ENCODE measurements at regions not wholly inside any gene's neighbourhood (a gene's known extent, or its start where the extent isn't known, plus 50 kb on each side); places are given as distances from the start of the nearest gene placed in this dataset.

DNA sequence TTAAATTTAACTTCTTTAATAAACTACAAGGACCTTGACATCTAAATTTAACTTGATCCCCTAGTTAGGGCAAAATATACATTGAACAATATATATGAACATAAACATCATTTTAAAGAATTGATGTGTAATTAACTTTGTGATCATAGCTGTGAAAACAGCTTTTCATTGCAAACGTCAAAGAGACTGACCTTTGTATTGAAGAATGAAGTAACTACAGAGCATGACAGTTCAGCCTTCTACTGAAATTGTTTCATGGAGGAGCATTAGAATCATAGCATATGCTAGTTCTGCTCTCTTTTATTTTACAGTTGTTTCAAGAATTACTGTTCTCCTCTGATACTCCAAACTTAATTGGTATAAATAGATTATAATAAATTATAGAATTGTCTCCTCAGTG lies 123.4 kb upstream of the PRR20A start:
- H2AFZ ChIP-seq (ENCODE audit: low read depth, low read length), result no peak overlapping the region
- no peak overlapping the region for H3K9ac ChIP-seq (ENCODE audit: low read length)
- no peaks in the 10 kb centered on the region for H3F3A ChIP-seq (ENCODE audit: insufficient read depth, low read length, poor library complexity, severe bottlenecking)
- H3K9me3 ChIP-seq (ENCODE audit: low read length), result no peaks in the 10 kb centered on the region
- H3K9me2 ChIP-seq (ENCODE audit: insufficient read depth, low read length), result no peaks in the 10 kb centered on the region
- no peaks in the 10 kb centered on the region for H3K27me3 ChIP-seq (ENCODE audit: insufficient read depth, low read depth, low read length)
- H4K20me1 ChIP-seq (ENCODE audit: insufficient read depth), result no peaks in the 10 kb centered on the region
- no peak overlapping the region for H3K4me3 ChIP-seq (ENCODE audit: low read length)
- TF ChIP-seq EZH2 (IDR thresholded peaks at IDR 0.05; ENCODE audit: borderline replicate concordance, insufficient read depth, low read length, poor library complexity, severe bottlenecking) (no peak), TAF1 (IDR thresholded peaks at IDR 0.05; ENCODE audit: low read depth) (no peak), POLR2AphosphoS5 (IDR thresholded peaks at IDR 0.05) (no peak), CTCF (IDR thresholded peaks at IDR 0.05; ENCODE audit: poor library complexity, severe bottlenecking) (no peak), MXI1 (conservative IDR thresholded peaks at IDR 0.05; ENCODE audit: poor library complexity, severe bottlenecking) (no peak), SMC3 (conservative IDR thresholded peaks at IDR 0.05; ENCODE audit: poor library complexity) (no peak), RAD21 (conservative IDR thresholded peaks at IDR 0.05) (no peak), EP300 (conservative IDR thresholded peaks at IDR 0.05; ENCODE audit: poor library complexity, severe bottlenecking) (no peak)
- TF ChIP-seq, protein P1, sequence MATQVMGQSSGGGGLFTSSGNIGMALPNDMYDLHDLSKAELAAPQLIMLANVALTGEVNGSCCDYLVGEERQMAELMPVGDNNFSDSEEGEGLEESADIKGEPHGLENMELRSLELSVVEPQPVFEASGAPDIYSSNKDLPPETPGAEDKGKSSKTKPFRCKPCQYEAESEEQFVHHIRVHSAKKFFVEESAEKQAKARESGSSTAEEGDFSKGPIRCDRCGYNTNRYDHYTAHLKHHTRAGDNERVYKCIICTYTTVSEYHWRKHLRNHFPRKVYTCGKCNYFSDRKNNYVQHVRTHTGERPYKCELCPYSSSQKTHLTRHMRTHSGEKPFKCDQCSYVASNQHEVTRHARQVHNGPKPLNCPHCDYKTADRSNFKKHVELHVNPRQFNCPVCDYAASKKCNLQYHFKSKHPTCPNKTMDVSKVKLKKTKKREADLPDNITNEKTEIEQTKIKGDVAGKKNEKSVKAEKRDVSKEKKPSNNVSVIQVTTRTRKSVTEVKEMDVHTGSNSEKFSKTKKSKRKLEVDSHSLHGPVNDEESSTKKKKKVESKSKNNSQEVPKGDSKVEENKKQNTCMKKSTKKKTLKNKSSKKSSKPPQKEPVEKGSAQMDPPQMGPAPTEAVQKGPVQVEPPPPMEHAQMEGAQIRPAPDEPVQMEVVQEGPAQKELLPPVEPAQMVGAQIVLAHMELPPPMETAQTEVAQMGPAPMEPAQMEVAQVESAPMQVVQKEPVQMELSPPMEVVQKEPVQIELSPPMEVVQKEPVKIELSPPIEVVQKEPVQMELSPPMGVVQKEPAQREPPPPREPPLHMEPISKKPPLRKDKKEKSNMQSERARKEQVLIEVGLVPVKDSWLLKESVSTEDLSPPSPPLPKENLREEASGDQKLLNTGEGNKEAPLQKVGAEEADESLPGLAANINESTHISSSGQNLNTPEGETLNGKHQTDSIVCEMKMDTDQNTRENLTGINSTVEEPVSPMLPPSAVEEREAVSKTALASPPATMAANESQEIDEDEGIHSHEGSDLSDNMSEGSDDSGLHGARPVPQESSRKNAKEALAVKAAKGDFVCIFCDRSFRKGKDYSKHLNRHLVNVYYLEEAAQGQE (IDR thresholded peaks at IDR 0.05; ENCODE audit: borderline replicate concordance), result no peak
- H3K27ac ChIP-seq (ENCODE audit: low read length), result no peak overlapping the region
- no peaks in the 10 kb centered on the region for H3K36me3 ChIP-seq (ENCODE audit: insufficient read depth, low read length)
- H3K79me2 ChIP-seq (replicated peaks; ENCODE audit: insufficient read depth, low read length), result no peaks in the 10 kb centered on the region
- no peak overlapping the region for H3K4me2 ChIP-seq (ENCODE audit: low read length)

GRCh38 chr13:57018915-57019314 lies 121.8 kb upstream of the PRR20A start:
- no peak overlapping the region for H3K4me3 ChIP-seq (ENCODE audit: low read length)
- no peaks in the 10 kb centered on the region for H3K36me3 ChIP-seq (ENCODE audit: insufficient read depth, low read length)
- H4K20me1 ChIP-seq (ENCODE audit: insufficient read depth), result no peaks in the 10 kb centered on the region
- H3F3A ChIP-seq (ENCODE audit: insufficient read depth, low read length, poor library complexity, severe bottlenecking), result no peaks in the 10 kb centered on the region
- no peaks in the 10 kb centered on the region for H3K27me3 ChIP-seq (ENCODE audit: insufficient read depth, low read depth, low read length)
- no peaks in the 10 kb centered on the region for H3K9me3 ChIP-seq (ENCODE audit: low read length)
- no peak overlapping the region for H3K27ac ChIP-seq (ENCODE audit: low read length)
- no peaks in the 10 kb centered on the region for H3K79me2 ChIP-seq (replicated peaks; ENCODE audit: insufficient read depth, low read length)
- no peaks in the 10 kb centered on the region for H3K9me2 ChIP-seq (ENCODE audit: insufficient read depth, low read length)
- no peak overlapping the region for H3K4me2 ChIP-seq (ENCODE audit: low read length)
- H3K9ac ChIP-seq (ENCODE audit: low read length), result no peak overlapping the region
- H2AFZ ChIP-seq (ENCODE audit: low read depth, low read length), result no peak overlapping the region
- TF ChIP-seq CTCF (IDR thresholded peaks at IDR 0.05; ENCODE audit: poor library complexity, severe bottlenecking), result no peak
- no peak for TF ChIP-seq SMC3 (conservative IDR thresholded peaks at IDR 0.05; ENCODE audit: poor library complexity)
- no peak for TF ChIP-seq TAF1 (IDR thresholded peaks at IDR 0.05; ENCODE audit: low read depth)
- TF ChIP-seq EZH2 (IDR thresholded peaks at IDR 0.05; ENCODE audit: borderline replicate concordance, insufficient read depth, low read length, poor library complexity, severe bottlenecking), result no peak
- no peak for TF ChIP-seq POLR2AphosphoS5 (IDR thresholded peaks at IDR 0.05)
- TF ChIP-seq MXI1 (conservative IDR thresholded peaks at IDR 0.05; ENCODE audit: poor library complexity, severe bottlenecking), result no peak
- TF ChIP-seq EP300 (conservative IDR thresholded peaks at IDR 0.05; ENCODE audit: poor library complexity, severe bottlenecking), result no peak
- TF ChIP-seq, protein P1 (IDR thresholded peaks at IDR 0.05; ENCODE audit: borderline replicate concordance), result no peak
- no peak for TF ChIP-seq RAD21 (conservative IDR thresholded peaks at IDR 0.05)
